ENCODE measurements at regions not wholly inside any gene's neighbourhood (a gene's known extent, or its start where the extent isn't known, plus 50 kb on each side); places are given as distances from the start of the nearest gene placed in this dataset.

DNA sequence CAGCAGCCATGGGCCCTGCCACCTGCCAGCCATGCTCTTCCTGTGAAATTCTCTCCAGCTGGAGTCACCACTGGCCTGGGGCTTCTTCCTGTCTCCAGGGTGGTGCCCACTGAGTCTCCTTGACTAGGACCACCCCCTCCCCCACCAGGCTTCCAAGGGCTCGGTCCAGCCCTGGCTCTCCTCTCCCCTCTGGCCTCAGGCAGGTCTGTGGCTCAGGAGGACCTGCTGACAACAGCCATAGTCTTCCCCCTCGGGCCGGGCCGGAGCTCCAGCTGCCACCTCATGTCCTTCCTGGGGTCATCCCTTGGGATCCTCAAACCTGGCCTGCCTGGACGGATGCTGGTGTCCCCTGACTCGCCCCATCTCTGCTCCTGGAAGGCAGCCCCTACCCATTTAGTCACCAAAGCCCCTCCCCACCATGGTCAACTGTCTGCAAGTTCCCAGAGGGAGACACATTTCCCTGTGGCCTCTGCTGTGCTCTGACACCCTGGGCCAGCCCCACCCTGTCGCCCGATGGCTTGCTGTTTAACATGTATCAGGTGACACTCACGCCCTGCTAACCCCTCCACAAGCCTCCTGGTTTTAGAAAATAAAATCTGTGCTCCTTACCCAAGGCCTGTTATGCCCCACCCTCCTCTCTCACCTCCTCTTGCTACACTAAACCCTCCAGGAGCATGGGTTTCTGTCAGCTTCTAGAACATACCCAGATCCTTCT, 186.2 kb downstream of the RBFOX3 start:
- DNase-seq: no peak
- ChIA-PET POLR2A (no interaction called here), CTCF (no interaction called here)
- Mint-ChIP-seq H3K9me3 (no peaks in the 10 kb centered on the region), H3K36me3 (ENCODE audit: low read depth) (no peaks in the 10 kb centered on the region), H3K4me1 (ENCODE audit: low read depth) (peaks cover 3% of the 10 kb centered on the region), H3K4me3 (no peak overlapping the region), H3K27ac (no peak overlapping the region), H3K27me3 (peaks cover 3% of the 10 kb centered on the region)
- no peak for ATAC-seq
- intact Hi-C loops (cut with micrococcal nuclease): no loop called here
- TF ChIP-seq, protein P1, sequence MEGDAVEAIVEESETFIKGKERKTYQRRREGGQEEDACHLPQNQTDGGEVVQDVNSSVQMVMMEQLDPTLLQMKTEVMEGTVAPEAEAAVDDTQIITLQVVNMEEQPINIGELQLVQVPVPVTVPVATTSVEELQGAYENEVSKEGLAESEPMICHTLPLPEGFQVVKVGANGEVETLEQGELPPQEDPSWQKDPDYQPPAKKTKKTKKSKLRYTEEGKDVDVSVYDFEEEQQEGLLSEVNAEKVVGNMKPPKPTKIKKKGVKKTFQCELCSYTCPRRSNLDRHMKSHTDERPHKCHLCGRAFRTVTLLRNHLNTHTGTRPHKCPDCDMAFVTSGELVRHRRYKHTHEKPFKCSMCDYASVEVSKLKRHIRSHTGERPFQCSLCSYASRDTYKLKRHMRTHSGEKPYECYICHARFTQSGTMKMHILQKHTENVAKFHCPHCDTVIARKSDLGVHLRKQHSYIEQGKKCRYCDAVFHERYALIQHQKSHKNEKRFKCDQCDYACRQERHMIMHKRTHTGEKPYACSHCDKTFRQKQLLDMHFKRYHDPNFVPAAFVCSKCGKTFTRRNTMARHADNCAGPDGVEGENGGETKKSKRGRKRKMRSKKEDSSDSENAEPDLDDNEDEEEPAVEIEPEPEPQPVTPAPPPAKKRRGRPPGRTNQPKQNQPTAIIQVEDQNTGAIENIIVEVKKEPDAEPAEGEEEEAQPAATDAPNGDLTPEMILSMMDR (IDR thresholded peaks at IDR 0.05): no peak

DNA sequence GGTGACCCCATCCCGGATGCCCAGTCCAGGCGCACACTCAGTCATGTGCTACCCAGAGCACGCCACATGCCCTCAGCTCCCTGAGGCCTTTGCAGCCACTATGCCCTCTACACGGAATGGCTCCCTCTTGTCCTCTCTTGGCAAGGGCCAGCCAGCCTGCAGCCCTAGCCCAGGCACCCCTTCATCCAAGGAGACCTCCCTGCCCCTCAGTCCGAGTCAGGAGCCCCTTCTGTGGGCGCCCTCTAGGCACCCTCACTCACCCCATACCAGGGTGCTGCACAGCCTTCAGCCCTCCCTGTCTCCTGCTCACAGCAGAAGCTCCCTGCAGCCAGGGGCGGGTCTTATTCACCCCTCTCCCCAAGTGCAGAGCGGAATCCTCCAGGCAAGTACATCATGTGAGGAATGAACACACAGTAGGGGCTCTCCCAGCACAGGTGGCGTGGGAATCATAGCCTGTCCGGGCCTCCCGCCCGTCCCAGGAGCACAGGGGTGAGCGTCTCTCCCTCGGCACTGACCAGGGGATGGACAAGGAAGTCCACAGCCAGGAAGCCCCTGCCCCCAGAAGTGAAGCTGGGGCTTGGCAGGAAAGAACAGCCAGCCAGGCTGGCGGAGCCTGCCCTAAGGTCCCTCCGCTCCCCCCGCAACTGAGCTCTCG, 186.9 kb downstream of the RBFOX3 start:
- ChIA-PET CTCF (no interaction called here), POLR2A (no interaction called here)
- peaks cover 2% of the 10 kb centered on the region for H3K27me3 Mint-ChIP-seq
- H3K4me3 Mint-ChIP-seq: no peak overlapping the region
- H3K27ac Mint-ChIP-seq: no peak overlapping the region
- TF ChIP-seq, protein P1 (IDR thresholded peaks at IDR 0.05): no peak
- DNase-seq (no peak), ATAC-seq (no peak)
- no peaks in the 10 kb centered on the region for H3K9me3 Mint-ChIP-seq
- peaks cover 3% of the 10 kb centered on the region for H3K4me1 Mint-ChIP-seq (ENCODE audit: low read depth)
- intact Hi-C loops (cut with micrococcal nuclease): no loop called here
- no peaks in the 10 kb centered on the region for H3K36me3 Mint-ChIP-seq (ENCODE audit: low read depth)

DNA sequence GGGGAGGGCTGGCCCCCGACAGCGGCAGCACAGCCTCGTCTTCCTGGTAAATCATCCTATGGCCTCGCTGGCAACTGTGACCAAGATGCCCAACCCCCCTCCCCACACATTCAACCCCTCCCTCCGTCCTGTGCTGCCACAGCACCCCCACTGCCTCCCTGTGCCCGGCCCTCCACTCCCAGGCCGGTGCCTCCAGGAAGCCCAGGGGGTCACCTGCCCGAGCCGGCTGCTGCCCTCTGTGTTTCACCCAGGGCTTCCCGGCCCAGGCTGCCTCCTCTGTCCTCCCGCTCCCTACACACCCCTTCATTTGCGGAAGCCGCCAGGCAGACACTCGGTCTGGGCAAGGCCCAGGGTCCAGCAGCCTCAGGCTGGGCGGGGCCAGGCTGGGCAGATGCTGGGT, 188.6 kb downstream of the RBFOX3 start:
- peaks cover 2% of the 10 kb centered on the region for H3K27me3 Mint-ChIP-seq
- H3K27ac Mint-ChIP-seq: no peak overlapping the region
- POLR2A ChIA-PET: no interaction called here
- no peaks in the 10 kb centered on the region for H3K36me3 Mint-ChIP-seq (ENCODE audit: low read depth)
- no peak for DNase-seq
- CTCF ChIA-PET: no interaction called here
- no peak for ATAC-seq
- peaks cover 3% of the 10 kb centered on the region for H3K4me1 Mint-ChIP-seq (ENCODE audit: low read depth)
- no peak overlapping the region for H3K4me3 Mint-ChIP-seq
- intact Hi-C loops (cut with micrococcal nuclease): no loop called here
- TF ChIP-seq, protein P1 (IDR thresholded peaks at IDR 0.05): no peak
- H3K9me3 Mint-ChIP-seq: no peaks in the 10 kb centered on the region

DNA sequence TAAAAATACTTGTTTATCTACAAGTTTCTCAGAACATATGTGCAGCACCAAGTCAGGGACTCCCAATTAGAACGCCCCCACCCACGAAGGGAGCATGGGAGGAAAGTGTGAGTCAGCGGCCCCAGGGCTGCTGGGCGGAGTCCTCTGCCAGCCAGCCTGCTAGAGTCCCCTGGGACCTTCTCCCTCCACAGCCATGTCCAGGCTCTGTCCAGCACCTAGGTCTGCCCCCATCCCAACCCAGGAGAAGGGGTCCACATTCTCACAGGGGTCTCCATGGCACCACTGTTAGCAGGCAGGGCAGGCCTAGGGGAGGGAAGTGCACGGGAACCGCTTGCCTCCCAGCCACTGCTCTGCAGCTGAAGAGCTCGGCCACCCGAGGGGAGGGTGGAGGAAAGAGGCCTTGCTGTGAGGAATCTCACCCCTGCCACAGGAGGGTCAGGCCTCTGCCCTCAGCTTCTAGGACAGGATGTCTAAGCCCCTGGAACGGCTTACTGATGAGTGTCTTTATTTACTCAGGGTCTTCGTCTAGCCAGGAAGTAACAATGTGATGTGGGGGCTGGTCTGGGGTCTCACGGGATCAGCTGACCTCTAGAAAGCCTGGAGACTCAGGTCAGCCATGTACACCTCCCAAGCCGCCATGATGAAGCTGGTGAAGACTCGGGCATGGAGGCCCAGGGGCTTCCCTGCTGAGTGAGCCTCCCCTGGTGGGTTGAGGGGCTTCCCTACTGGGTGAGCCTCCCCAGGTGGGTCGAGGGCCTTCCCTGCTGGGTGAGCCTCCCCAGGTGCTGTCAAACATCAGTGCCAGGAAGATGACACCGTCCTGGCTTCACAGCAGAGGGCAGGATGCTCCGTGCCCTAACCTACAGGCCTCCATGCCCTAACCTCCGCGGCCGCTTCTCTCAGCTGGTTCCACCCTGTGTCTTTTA, 190.3 kb downstream of the RBFOX3 start:
- intact Hi-C loops (cut with micrococcal nuclease): no loop called here
- no peaks in the 10 kb centered on the region for H3K9me3 Mint-ChIP-seq
- H3K4me1 Mint-ChIP-seq (ENCODE audit: low read depth): peaks cover 3% of the 10 kb centered on the region
- DNase-seq (peak; percentile 80), ATAC-seq (peak; percentile 93)
- no peak overlapping the region for H3K4me3 Mint-ChIP-seq
- peaks cover 6% of the 10 kb centered on the region for H3K27me3 Mint-ChIP-seq
- TF ChIP-seq, protein P1 (IDR thresholded peaks at IDR 0.05): no peak
- POLR2A ChIA-PET: no interaction called here
- H3K27ac Mint-ChIP-seq: no peak overlapping the region
- no peaks in the 10 kb centered on the region for H3K36me3 Mint-ChIP-seq (ENCODE audit: low read depth)
- CTCF ChIA-PET: no interaction called here
